OCI-LY3 (cell line): ENCODE measurements at regions not wholly inside any gene's neighbourhood (a gene's known extent, or its start where the extent isn't known, plus 50 kb on each side); places are given as distances from the start of the nearest gene placed in this dataset.

ENCODE experiments used
- CTCF ChIP-seq: fragments of 200-600, 300-600 bp; sonication (generic); IDR thresholded peaks from 2 replicates; pipeline ENCODE4 v1.5.1; 2014; ENCODE audit warnings: antibody characterized with exemption, low read length, low read depth
- EZH2phosphoT487 ChIP-seq: fragments of 200-600 bp; shearing (Covaris generic); IDR thresholded peaks from 2 replicates; pipeline ENCODE4 v1.6.1; 2018; ENCODE audit warnings: antibody characterized with exemption, mixed run types, low read depth

GRCh38 chr4:85142451-85142850 lies 176.0 kb upstream of the WDFY3 start:
- no peak for TF ChIP-seq CTCF
- TF ChIP-seq EZH2phosphoT487: no peak
